Testis (tissue), 2 donors: ENCODE measurements at regions not wholly inside any gene's neighbourhood (a gene's known extent, or its start where the extent isn't known, plus 50 kb on each side); places are given as distances from the start of the nearest gene placed in this dataset.

Source experiments
- CTCF ChIP-seq, 3 experiments: fragments of 450-650 bp in 2 of 3; fragments of 200-600 bp in 1 of 3; sonication (generic) in 1 of 3; IDR thresholded peaks; one replicate each; pipeline ENCODE4 v1.5.1; 2016 to 2019; ENCODE audit warnings: antibody characterized with exemption in 3 of 3, mild to moderate bottlenecking in 2 of 3, moderate library complexity in 1 of 3
- POLR2A ChIP-seq: fragments of 450-650 bp; IDR thresholded peaks from one replicate; pipeline ENCODE4 v1.6.1; 2017; ENCODE audit warnings: antibody characterized with exemption, mild to moderate bottlenecking, moderate library complexity

- TF ChIP-seq CTCF (IDR thresholded peaks at IDR 0.05) (no peak), POLR2A (no peak)
These were observed 1336.4 kb downstream of the TBC1D22A start for GRCh38 chr22:48098921-48099245.
